ENCODE measurements at regions not wholly inside any gene's neighbourhood (a gene's known extent, or its start where the extent isn't known, plus 50 kb on each side); places are given as distances from the start of the nearest gene placed in this dataset.

DNA sequence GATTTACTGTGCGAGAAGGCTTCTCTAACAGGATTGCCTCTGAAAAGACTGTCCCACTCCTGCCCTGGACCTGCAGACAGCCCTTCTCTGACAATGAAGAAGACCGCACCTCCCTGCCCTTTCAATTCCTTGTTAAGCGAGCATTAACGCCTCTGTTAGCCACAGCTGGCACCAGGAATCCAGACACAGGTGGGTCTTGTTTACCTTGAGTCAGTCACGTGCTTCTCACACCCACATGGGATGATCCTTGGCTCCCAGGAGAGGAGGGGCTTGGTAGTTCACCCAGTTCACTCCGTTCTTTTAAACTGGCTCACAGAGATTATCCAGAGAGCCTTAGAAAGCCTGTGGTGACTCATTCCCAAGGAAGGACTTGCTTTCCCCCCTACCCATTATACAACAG, 410.5 kb upstream of the MEIS1 start:
- no peak for TF ChIP-seq ZNF768 (tag by site-specific recombination; IDR thresholded peaks at IDR 0.05)
- TF ChIP-seq BCL11A (tag by site-specific recombination; IDR thresholded peaks at IDR 0.05; ENCODE audit: low read depth), result no peak
- TF ChIP-seq, protein P1, sequence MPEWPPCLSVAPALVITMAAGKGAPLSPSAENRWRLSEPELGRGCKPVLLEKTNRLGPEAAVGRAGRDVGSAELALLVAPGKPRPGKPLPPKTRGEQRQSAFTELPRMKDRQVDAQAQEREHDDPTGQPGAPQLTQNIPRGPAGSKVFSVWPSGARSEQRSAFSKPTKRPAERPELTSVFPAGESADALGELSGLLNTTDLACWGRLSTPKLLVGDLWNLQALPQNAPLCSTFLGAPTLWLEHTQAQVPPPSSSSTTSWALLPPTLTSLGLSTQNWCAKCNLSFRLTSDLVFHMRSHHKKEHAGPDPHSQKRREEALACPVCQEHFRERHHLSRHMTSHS (tag by site-specific recombination; IDR thresholded peaks at IDR 0.05), result no peak
- no peak for TF ChIP-seq ZBTB8A (tag by site-specific recombination; IDR thresholded peaks at IDR 0.05)
- no peak for TF ChIP-seq ZNF658 (tag by site-specific recombination; IDR thresholded peaks at IDR 0.05)
- TF ChIP-seq ZNF529 (tag by site-specific recombination; IDR thresholded peaks at IDR 0.05; ENCODE audit: insufficient replicate concordance), result no peak
- TF ChIP-seq, protein P2, sequence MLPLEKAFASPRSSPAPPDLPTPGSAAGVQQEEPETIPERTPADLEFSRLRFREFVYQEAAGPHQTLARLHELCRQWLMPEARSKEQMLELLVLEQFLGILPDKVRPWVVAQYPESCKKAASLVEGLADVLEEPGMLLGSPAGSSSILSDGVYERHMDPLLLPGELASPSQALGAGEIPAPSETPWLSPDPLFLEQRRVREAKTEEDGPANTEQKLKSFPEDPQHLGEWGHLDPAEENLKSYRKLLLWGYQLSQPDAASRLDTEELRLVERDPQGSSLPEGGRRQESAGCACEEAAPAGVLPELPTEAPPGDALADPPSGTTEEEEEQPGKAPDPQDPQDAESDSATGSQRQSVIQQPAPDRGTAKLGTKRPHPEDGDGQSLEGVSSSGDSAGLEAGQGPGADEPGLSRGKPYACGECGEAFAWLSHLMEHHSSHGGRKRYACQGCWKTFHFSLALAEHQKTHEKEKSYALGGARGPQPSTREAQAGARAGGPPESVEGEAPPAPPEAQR (tag by site-specific recombination; IDR thresholded peaks at IDR 0.05), result no peak
- TF ChIP-seq ZNF501 (tag by site-specific recombination; IDR thresholded peaks at IDR 0.05), result no peak
- TF ChIP-seq ZNF843 (tag by site-specific recombination; IDR thresholded peaks at IDR 0.05), result no peak
- TF ChIP-seq KLF17 (tag by site-specific recombination; IDR thresholded peaks at IDR 0.05), result no peak
- no peak for TF ChIP-seq ZNF292 (tag by site-specific recombination; IDR thresholded peaks at IDR 0.05; ENCODE audit: borderline replicate concordance, low read depth)
- no peak for TF ChIP-seq ZNF132 (tag by site-specific recombination; IDR thresholded peaks at IDR 0.05; ENCODE audit: borderline replicate concordance)
- TF ChIP-seq ZNF558 (tag by site-specific recombination; IDR thresholded peaks at IDR 0.05), result no peak
- no peak for TF ChIP-seq ZBTB7A (tag by site-specific recombination; IDR thresholded peaks at IDR 0.05; ENCODE audit: low read depth)
- TF ChIP-seq ZNF324 (tag by site-specific recombination; IDR thresholded peaks at IDR 0.05), result no peak
- TF ChIP-seq, protein P3, sequence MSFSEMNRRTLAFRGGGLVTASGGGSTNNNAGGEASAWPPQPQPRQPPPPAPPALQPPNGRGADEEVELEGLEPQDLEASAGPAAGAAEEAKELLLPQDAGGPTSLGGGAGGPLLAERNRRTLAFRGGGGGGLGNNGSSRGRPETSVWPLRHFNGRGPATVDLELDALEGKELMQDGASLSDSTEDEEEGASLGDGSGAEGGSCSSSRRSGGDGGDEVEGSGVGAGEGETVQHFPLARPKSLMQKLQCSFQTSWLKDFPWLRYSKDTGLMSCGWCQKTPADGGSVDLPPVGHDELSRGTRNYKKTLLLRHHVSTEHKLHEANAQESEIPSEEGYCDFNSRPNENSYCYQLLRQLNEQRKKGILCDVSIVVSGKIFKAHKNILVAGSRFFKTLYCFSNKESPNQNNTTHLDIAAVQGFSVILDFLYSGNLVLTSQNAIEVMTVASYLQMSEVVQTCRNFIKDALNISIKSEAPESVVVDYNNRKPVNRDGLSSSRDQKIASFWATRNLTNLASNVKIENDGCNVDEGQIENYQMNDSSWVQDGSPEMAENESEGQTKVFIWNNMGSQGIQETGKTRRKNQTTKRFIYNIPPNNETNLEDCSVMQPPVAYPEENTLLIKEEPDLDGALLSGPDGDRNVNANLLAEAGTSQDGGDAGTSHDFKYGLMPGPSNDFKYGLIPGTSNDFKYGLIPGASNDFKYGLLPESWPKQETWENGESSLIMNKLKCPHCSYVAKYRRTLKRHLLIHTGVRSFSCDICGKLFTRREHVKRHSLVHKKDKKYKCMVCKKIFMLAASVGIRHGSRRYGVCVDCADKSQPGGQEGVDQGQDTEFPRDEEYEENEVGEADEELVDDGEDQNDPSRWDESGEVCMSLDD (tag by site-specific recombination; IDR thresholded peaks at IDR 0.05), result no peak
- TF ChIP-seq, protein P4, sequence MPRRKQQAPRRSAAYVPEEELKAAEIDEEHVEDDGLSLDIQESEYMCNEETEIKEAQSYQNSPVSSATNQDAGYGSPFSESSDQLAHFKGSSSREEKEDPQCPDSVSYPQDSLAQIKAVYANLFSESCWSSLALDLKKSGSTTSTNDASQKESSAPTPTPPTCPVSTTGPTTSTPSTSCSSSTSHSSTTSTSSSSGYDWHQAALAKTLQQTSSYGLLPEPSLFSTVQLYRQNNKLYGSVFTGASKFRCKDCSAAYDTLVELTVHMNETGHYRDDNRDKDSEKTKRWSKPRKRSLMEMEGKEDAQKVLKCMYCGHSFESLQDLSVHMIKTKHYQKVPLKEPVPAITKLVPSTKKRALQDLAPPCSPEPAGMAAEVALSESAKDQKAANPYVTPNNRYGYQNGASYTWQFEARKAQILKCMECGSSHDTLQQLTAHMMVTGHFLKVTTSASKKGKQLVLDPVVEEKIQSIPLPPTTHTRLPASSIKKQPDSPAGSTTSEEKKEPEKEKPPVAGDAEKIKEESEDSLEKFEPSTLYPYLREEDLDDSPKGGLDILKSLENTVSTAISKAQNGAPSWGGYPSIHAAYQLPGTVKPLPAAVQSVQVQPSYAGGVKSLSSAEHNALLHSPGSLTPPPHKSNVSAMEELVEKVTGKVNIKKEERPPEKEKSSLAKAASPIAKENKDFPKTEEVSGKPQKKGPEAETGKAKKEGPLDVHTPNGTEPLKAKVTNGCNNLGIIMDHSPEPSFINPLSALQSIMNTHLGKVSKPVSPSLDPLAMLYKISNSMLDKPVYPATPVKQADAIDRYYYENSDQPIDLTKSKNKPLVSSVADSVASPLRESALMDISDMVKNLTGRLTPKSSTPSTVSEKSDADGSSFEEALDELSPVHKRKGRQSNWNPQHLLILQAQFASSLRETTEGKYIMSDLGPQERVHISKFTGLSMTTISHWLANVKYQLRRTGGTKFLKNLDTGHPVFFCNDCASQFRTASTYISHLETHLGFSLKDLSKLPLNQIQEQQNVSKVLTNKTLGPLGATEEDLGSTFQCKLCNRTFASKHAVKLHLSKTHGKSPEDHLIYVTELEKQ (tag by site-specific recombination; IDR thresholded peaks at IDR 0.05; ENCODE audit: borderline replicate concordance), result no peak
- Histone ChIP-seq H3K27ac (ENCODE audit: extremely low read depth, low read depth, low read length) (no peak overlapping the region), H3K4me3 (ENCODE audit: low read depth, low read length) (no peak overlapping the region), H3K36me3 (ENCODE audit: control insufficient read depth in 2 of 2, insufficient read depth in 1 of 2, low read length in 2 of 2) (no peaks in the 10 kb centered on the region), H3K9me3 (ENCODE audit: control insufficient read depth, insufficient read depth, low read depth, low read length) (no peaks in the 10 kb centered on the region), H3K4me1 (ENCODE audit: control insufficient read depth, insufficient read depth, low read length) (no peaks in the 10 kb centered on the region)
- POLR2A ChIA-PET, result no interaction called here
- CTCF ChIA-PET, result interaction anchor here (0.6 kb wide), 1 partner anchor 277 kb away, joined by 3 read pairs; no protein-coding TSS in a partner anchor
